ENCODE measurements at regions not wholly inside any gene's neighbourhood (a gene's known extent, or its start where the extent isn't known, plus 50 kb on each side); places are given as distances from the start of the nearest gene placed in this dataset.

DNA sequence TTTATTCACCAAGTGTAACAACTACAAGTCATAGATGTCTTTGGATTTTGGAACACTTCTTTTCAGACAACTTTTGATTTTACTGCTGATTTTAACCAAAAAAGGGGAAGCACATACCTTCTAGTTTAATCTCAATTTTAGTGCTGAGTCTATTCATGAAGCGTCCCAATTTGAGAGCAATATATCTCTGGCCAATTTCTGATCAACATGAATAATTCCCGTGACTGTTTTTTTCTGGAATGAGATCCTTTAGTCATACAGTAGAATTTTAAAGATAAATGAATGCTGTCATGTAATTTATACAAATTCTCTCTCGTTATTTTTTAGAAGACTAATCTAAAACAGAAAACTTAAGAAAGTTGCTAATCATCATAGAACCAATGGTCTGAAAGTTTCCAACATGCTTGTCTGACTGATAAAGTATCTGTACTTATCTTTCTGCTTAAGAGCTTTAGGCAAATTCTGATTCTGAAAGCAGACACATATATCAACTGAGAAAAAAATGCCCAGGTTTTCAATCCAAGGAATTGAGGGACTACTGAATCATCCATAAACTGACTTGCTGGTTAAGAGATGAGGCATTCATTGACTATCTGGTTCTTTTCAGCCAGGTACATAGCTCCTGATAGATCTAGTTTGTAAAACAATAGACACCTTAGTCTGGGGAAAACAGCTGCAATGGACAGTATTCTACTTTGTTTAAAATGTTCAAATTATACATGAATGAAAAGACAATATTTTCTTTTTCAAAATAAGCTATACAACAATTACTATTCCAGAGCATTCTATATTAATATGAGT lies 657.5 kb downstream of the RFPL4B start:
- ChIA-PET POLR2A (no interaction called here), CTCF (interaction anchor here (1.4 kb wide), 1 partner anchor 10 kb away, joined by 6 read pairs; no protein-coding TSS in a partner anchor)
- DNase-seq (ENCODE audit: extremely low spot score) = no peak
- TF ChIP-seq, protein P1, sequence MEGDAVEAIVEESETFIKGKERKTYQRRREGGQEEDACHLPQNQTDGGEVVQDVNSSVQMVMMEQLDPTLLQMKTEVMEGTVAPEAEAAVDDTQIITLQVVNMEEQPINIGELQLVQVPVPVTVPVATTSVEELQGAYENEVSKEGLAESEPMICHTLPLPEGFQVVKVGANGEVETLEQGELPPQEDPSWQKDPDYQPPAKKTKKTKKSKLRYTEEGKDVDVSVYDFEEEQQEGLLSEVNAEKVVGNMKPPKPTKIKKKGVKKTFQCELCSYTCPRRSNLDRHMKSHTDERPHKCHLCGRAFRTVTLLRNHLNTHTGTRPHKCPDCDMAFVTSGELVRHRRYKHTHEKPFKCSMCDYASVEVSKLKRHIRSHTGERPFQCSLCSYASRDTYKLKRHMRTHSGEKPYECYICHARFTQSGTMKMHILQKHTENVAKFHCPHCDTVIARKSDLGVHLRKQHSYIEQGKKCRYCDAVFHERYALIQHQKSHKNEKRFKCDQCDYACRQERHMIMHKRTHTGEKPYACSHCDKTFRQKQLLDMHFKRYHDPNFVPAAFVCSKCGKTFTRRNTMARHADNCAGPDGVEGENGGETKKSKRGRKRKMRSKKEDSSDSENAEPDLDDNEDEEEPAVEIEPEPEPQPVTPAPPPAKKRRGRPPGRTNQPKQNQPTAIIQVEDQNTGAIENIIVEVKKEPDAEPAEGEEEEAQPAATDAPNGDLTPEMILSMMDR (IDR thresholded peaks at IDR 0.05; ENCODE audit: control extremely low read depth, extremely low read depth, low read depth, missing control alignments) = no peak

DNA sequence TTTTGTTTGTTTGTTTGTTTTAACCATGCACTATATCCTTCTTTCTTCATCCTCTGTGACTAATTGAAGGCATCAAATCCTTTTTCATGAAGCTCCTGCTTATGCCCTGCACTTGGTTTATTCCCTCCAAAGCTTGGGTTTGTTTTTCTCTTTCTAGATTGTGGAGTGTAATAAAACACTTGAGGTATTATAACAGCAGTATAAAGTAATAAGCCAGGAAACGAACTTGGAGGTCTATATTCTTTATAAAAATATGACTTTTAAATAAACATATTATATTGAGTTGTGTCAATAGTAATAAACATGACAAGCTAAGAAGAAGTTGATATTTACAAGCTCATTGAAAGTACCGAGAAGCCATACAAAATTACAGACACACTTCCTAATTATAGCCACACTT lies 659.4 kb downstream of the RFPL4B start:
- no peak for DNase-seq (ENCODE audit: extremely low spot score)
- ChIA-PET CTCF (interaction anchor here (1.0 kb wide), 1 partner anchor 28 kb away, joined by 3 read pairs; no protein-coding TSS in a partner anchor), POLR2A (no interaction called here)
- TF ChIP-seq, protein P1 (IDR thresholded peaks at IDR 0.05; ENCODE audit: control extremely low read depth, extremely low read depth, low read depth, missing control alignments) = no peak

DNA sequence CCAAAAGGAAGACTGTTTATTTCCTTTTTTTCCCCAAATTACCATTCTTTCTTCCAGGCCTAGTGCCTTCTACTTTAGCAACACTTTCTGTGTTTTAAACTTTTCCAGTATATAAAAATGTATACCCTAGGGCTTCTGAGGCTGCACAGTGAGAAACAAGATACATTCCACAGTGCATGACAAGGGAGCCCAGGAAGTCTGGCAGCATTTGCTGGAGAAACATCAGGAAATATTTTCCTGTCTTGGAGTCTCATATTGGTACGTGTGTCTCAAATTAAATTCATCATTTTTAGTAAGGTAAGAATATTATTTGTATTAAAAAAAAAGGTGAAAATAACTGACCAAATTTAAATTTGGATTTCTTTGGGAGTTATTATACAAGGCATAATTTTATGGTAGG lies 662.6 kb downstream of the RFPL4B start:
- TF ChIP-seq, protein P1 (IDR thresholded peaks at IDR 0.05; ENCODE audit: control extremely low read depth, extremely low read depth, low read depth, missing control alignments) = no peak
- POLR2A ChIA-PET = no interaction called here
- CTCF ChIA-PET = interaction anchor here (1.5 kb wide), 1 partner anchor 9 kb away, joined by 6 read pairs; no protein-coding TSS in a partner anchor
- DNase-seq (ENCODE audit: extremely low spot score) = no peak

DNA sequence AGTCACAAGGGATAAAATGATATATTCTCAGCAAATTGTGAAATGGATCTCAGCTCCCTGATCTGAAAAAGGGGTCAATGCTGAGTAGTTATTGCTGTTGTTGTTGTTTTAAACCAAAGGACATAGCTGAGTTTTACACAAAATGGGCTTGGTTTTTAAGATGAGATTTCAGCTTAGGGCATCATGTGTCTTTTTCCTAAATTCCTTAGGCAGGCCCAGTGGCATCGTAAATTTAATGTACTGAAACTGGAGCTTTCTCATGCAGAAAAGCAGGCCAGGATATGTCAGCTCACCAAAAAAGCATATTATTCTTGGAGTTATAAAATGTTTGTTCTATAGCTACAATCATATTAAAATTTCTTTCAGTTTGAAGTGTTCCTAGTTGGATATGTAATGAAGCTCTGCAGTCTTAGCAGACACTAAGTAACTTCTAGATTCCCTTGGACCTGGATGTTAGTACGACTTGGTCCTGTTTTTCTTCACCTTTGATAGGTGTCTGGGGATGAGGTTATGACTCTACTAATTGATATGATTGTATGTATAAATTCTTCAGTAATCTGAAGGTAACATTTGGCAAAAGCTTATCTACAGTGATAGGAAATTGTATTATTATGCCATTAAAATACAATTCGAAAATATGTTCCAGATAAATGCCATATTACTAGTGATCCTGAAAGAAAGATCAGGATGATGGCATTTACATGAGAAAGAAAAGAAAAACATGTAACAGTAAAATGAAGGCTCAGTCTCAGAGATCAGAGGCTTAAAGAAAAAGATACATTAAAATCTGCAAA lies 663.3 kb downstream of the RFPL4B start:
- ChIA-PET POLR2A (no interaction called here), CTCF (interaction anchor here (1.4 to 1.5 kb wide), 2 partner anchors 9 to 63 kb away, joined by 3 to 6 read pairs; no protein-coding TSS in a partner anchor)

DNA sequence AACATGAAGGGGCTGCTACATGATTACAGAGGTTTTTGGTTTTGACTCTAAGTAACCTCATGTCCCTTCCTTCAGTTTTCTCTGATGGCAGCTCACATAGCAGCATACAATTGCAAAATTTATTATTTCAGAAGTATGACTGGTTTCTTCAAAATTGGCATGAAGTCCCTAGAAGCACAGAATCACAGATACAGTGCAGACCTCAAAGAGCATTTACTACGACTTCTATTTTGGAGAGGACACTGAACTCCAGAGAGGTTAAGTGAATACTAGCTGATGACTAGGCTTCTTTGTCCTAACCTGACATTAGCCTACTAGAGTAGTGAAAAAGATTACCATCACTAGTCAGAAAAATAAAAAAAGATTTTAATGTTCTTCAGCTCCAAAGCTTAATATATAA lies 664.3 kb downstream of the RFPL4B start:
- no peak for DNase-seq (ENCODE audit: extremely low spot score)
- POLR2A ChIA-PET = interaction anchor here (0.6 kb wide), 1 partner anchor 273 kb away, joined by 3 read pairs; no protein-coding TSS in a partner anchor
- TF ChIP-seq, protein P1 (IDR thresholded peaks at IDR 0.05; ENCODE audit: control extremely low read depth, extremely low read depth, low read depth, missing control alignments) = no peak
- CTCF ChIA-PET = interaction anchor here (1.2 to 1.4 kb wide), 2 partner anchors 9 to 64 kb away, joined by 3 to 5 read pairs; no protein-coding TSS in a partner anchor

More for the DNA sequence above, 663.3 kb downstream of the RFPL4B start:
- no peak for DNase-seq (ENCODE audit: extremely low spot score)
- TF ChIP-seq, protein P1 (IDR thresholded peaks at IDR 0.05; ENCODE audit: control extremely low read depth, extremely low read depth, low read depth, missing control alignments) = no peak

DNA sequence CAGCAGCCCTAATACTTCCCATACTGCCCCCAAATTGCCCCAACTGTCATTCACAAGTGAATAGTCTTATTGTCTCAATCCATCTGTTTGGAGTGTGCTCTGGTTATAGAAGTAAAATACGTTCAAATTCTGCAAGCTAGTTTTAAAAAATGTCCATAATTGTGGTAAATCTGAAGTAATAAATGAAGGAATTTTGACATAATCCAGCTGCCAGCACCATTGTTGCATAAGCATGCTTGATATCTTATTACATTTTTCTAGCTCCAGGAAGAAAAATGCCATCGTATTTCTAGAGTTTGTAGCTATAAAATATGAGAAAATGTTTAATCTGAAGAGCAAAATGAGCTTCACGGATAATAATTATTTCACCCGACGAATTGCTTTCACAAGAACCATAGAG lies 664.7 kb downstream of the RFPL4B start:
- CTCF ChIA-PET = interaction anchor here (1.2 to 1.4 kb wide), 2 partner anchors 8 to 65 kb away, joined by 3 to 5 read pairs; no protein-coding TSS in a partner anchor

More for the DNA sequence above, 664.7 kb downstream of the RFPL4B start:
- POLR2A ChIA-PET = interaction anchor here (0.6 kb wide), 1 partner anchor 273 kb away, joined by 3 read pairs; no protein-coding TSS in a partner anchor
- no peak for DNase-seq (ENCODE audit: extremely low spot score)
- TF ChIP-seq, protein P1 (IDR thresholded peaks at IDR 0.05; ENCODE audit: control extremely low read depth, extremely low read depth, low read depth, missing control alignments) = no peak

All from GM10248 (cell line).